Stimulated activated CD4-positive, alpha-beta T cell treated with anti-CD3 and anti-CD28 coated beads, TNF-alpha, amount 100 ng/mL, for 4 hours (primary cell): ENCODE measurements at regions not wholly inside any gene's neighbourhood (a gene's known extent, or its start where the extent isn't known, plus 50 kb on each side); places are given as distances from the start of the nearest gene placed in this dataset.
"Not testable (repeated sequence)": the region's sequence is repeated elsewhere in the genome, so short reads cannot be mapped to it uniquely, and the experiment has no call there.

Experiments
- DNase-seq, 3 experiments: peaks; one replicate each; pipeline ENCODE4 v3.0.0-alpha.2; 2020; ENCODE audit warnings: low read depth in 3 of 3

GRCh38 chrY:14351590-14351989, 172.7 kb upstream of the NLGN4Y start:
- DNase-seq: no peak

GRCh38 chrY:14356154-14356553, 168.2 kb upstream of the NLGN4Y start:
- DNase-seq: no peak

- DNase-seq: no peak
Observed at GRCh38 chrY:14360748-14361500, 163.4 kb upstream of the NLGN4Y start.

DNA sequence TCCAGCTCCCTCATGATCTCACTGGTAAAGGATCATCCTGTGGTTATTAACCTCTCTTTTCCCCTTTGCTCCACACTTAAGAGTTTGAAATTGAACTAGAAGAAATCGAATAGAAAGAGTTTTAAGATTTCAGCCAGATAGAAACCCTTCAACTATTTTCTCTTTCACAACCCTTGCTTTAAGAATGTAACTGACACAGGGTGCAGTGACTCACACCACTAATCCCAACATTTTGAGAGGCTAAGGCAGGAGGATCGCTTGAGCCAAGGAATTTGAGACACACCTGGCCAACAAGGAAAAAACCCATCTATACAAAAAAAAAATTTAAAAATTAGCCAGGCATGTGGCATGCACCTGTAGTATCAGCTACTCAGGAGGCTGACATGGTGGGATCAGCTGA, 150.7 kb upstream of the NLGN4Y start:
- no peak for DNase-seq

DNA sequence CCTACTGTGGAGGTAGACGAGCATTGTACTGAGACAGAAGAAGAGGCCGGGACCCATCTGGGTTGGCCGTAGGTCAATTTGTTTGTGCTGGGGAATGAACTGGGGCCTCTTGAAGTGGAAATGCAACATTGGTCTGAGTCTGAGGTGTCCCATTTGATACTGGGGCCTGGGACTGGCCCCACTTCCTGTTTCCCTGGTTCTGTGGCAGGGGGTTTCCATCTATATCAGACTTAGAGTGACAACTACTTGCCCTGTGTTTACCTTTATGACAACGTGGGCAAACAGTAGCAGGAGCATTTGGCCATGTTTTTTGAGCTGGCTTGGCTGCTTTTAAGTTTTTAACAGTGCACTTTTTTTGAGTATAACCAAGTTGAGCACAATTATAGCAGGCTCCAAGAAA, 146.1 kb upstream of the NLGN4Y start:
- no peak for DNase-seq

- DNase-seq: not testable (repeated sequence)
Observed at GRCh38 chrY:14410549-14411030, 113.7 kb upstream of the NLGN4Y start.

- no peak for DNase-seq
Observed at GRCh38 chrY:14411334-14411733, 113.0 kb upstream of the NLGN4Y start.

- no peak for DNase-seq
Observed at GRCh38 chrY:14436546-14436945, 87.8 kb upstream of the NLGN4Y start.

DNA sequence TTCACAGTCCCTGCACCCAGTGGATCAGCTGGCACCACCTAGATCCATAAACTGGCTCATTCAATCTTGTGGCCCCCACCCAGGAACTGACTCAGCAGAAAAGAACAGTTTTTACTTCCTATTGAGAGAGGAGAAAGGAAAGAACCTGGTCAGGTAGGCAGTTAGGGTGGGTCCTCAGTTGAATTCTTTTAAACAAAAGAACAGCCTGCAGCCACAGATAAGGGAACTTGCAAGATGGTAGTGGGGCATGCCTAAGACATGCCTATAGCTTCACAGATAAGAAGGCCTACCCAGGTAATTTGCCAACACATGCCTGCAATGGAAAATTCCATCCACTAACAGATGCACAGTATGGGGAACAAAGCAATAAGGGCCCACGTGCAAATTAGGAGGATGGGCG, 86.7 kb upstream of the NLGN4Y start:
- DNase-seq: no peak

GRCh38 chrY:14438395-14438794, 85.9 kb upstream of the NLGN4Y start:
- no peak for DNase-seq

- DNase-seq: no peak
Observed at GRCh38 chrY:14444550-14444949, 79.8 kb upstream of the NLGN4Y start.

- no peak for DNase-seq
Observed at GRCh38 chrY:14468151-14468683, 56.1 kb upstream of the NLGN4Y start.

DNA sequence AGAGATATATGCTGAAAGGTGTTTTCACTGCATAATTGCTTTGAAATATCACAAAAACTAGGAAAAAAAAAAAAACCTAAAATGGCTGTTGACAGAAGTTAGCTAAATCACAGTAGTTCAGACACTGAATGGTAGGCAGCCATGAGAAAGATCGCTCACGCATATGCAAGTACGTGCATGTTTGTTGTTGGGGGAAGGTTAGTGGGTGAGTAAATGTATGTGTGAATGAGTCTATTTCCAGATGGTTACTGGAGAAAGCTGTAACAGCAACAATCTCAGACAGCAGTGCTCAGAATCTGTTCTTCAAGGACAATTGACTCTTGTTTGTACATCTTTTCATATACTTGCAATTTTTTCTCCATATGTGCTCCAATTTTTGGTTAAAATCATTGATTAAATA, 51.9 kb upstream of the NLGN4Y start:
- DNase-seq: no peak

DNA sequence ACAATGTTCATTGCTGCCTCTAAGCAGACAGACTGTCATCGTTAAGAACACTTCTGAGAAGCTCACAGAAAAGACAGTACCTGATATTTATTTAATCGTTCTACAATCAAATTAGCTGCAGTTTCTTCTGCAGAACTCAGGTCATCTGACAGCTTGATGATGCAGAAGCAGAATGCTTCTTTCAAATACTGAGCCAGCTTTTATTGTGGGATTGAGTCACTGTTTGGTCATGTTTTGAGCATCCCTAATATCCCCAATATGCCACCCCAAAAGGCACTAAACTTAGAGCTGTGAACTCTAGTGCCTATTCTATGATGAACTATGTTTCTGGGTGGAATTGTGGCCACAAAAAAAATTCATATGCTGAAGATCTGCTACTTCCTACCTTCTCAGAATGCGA, 51.0 kb upstream of the NLGN4Y start:
- no peak for DNase-seq
